Lung (tissue), 11 donors: ENCODE measurements at regions not wholly inside any gene's neighbourhood (a gene's known extent, or its start where the extent isn't known, plus 50 kb on each side); places are given as distances from the start of the nearest gene placed in this dataset.

Source experiments
- ATAC-seq: fragments of 200-7000 bp; cut with Tn5 transposase; one replicate; pipeline ENCODE4 v1.9.1; 2020; ENCODE audit warnings: moderate number of reproducible peaks; ENCODE audit not compliant: insufficient read depth, low FRiP score
- DNase-seq, 3 donors: peaks; one replicate each; pipeline ENCODE4 v3.0.0-alpha.2; 2013 to 2017
- H3K27ac ChIP-seq, 2 donors: one replicate each; pipeline ENCODE4 v1.5.1; 2013; ENCODE audit warnings: mild to moderate bottlenecking in 2 of 2, moderate library complexity in 2 of 2, control low read depth in 1 of 2, inconsistent platforms in 1 of 2, low read depth in 1 of 2, low read length in 1 of 2
- H3K27me3 ChIP-seq, 3 donors: one replicate each; pipeline ENCODE4 v1.5.1; 2013; ENCODE audit warnings: low read length in 2 of 3; ENCODE audit not compliant: control insufficient read depth in 3 of 3, insufficient read depth in 3 of 3
- H3K36me3 ChIP-seq, 4 donors: one replicate each; pipeline ENCODE4 v1.5.1; 2013; ENCODE audit warnings: low read length in 4 of 4, mild to moderate bottlenecking in 1 of 4, moderate library complexity in 1 of 4; ENCODE audit not compliant: control insufficient read depth in 4 of 4, insufficient read depth in 4 of 4
- H3K4me1 ChIP-seq, 5 donors: one replicate each; pipeline ENCODE4 v1.5.1; 2013; ENCODE audit warnings: low read length in 5 of 5, mild to moderate bottlenecking in 2 of 5, moderate library complexity in 1 of 5; ENCODE audit not compliant: control insufficient read depth in 5 of 5, insufficient read depth in 5 of 5
- H3K4me3 ChIP-seq: one replicate; pipeline ENCODE4 v1.5.1; 2013; ENCODE audit warnings: mild to moderate bottlenecking, control low read depth, moderate library complexity
- H3K9ac ChIP-seq, 2 donors: one replicate each; pipeline ENCODE4 v1.5.1; 2013; ENCODE audit warnings: low read length in 2 of 2, control low read depth in 1 of 2; ENCODE audit not compliant: insufficient read depth in 1 of 2
- H3K9me3 ChIP-seq, 4 donors: one replicate each; pipeline ENCODE4 v1.5.1; 2013; ENCODE audit warnings: low read length in 3 of 4, mild to moderate bottlenecking in 1 of 4, moderate library complexity in 1 of 4; ENCODE audit not compliant: control insufficient read depth in 4 of 4, insufficient read depth in 3 of 4
- WGBS, 2 donors: extraction: QIAGEN DNeasy Blood & Tissue Kit; methylation state at CpG; one replicate each; pipeline ENCODE4 v1.1.7; 2013; 5-methylcytosine and 5-hydroxymethylcytosine counted together
- TF ChIP-seq, protein P1 (sequence below): IDR thresholded peaks from 2 replicates; pipeline ENCODE4 v1.5.1; 2012; ENCODE audit warnings: mild to moderate bottlenecking; ENCODE audit errors: control extremely low read depth, extremely low read depth
- donor health status: control.
- donor health status: control.
- donor health status: Bipolar disorder and iron deficiency.
- donor health status: healthy.
- donor health status: DM: yes; HTN: yes; CAD: no.

DNA sequence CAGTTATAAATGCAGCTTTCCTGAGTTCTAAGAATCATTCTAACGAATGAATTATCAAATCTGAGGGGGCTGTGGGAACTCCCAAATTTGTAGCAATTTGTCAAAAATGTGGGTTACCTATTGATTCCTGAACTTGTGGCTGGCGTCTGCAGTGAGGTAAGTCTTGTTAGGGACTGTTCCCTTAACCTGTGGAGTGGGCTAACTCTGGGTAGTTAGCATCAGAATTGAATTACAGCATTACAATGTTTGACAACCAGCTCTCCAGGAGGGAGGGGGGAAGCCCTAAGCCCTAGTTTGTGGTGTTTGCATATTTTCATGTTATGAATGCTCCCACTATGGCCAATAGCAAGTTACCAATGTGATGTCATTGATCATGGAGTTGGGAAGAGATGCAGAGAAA, 65.9 kb upstream of the STT3B start:
- DNase-seq (no peak), ATAC-seq (no peak)
- 89 to 98% methylated on average over 2 of the region's 2 CpGs for WGBS, 2 donors
- Histone ChIP-seq H3K9me3 (no peaks in the 10 kb centered on the region), H3K4me3 (no peak overlapping the region), H3K9ac (no peak overlapping the region), H3K36me3 (no peaks in the 10 kb centered on the region), H3K27ac (no peak overlapping the region), H3K27me3 (no peaks in the 10 kb centered on the region), H3K4me1 (peaks cover 0 to 10% (median 0%) of the 10 kb centered on the region in 5 donors)
- TF ChIP-seq, protein P1, sequence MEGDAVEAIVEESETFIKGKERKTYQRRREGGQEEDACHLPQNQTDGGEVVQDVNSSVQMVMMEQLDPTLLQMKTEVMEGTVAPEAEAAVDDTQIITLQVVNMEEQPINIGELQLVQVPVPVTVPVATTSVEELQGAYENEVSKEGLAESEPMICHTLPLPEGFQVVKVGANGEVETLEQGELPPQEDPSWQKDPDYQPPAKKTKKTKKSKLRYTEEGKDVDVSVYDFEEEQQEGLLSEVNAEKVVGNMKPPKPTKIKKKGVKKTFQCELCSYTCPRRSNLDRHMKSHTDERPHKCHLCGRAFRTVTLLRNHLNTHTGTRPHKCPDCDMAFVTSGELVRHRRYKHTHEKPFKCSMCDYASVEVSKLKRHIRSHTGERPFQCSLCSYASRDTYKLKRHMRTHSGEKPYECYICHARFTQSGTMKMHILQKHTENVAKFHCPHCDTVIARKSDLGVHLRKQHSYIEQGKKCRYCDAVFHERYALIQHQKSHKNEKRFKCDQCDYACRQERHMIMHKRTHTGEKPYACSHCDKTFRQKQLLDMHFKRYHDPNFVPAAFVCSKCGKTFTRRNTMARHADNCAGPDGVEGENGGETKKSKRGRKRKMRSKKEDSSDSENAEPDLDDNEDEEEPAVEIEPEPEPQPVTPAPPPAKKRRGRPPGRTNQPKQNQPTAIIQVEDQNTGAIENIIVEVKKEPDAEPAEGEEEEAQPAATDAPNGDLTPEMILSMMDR = no peak

DNA sequence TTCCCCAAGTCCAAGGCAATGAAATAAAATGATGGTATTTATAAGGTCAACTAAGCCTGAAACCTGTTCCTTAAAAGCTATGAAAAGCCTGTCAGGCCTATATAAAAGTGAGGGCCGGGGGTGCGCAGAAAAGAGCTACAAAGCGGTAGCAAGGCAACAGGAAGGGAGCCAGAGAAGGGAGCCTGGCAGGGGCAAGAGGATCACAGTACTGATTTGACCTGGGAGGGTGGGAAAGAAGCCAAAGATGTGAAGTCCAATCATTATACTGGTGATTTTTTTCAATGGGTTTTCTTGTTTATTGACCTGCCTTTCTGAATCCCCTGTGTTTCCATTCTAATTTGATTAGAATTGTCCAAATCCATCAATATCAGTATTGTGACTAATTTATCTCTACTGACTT, 64.3 kb upstream of the STT3B start:
- Histone ChIP-seq H3K4me1 (peaks cover 0 to 7% (median 0%) of the 10 kb centered on the region in 5 donors), H3K4me3 (no peak overlapping the region), H3K36me3 (no peaks in the 10 kb centered on the region), H3K9ac (no peak overlapping the region), H3K9me3 (no peaks in the 10 kb centered on the region), H3K27me3 (no peaks in the 10 kb centered on the region), H3K27ac (no peak overlapping the region)
- ATAC-seq = no peak
- TF ChIP-seq, protein P1 = no peak
- DNase-seq = no peak
- WGBS, 2 donors = 61 to 96% methylated on average over 3 of the region's 3 CpGs

DNA sequence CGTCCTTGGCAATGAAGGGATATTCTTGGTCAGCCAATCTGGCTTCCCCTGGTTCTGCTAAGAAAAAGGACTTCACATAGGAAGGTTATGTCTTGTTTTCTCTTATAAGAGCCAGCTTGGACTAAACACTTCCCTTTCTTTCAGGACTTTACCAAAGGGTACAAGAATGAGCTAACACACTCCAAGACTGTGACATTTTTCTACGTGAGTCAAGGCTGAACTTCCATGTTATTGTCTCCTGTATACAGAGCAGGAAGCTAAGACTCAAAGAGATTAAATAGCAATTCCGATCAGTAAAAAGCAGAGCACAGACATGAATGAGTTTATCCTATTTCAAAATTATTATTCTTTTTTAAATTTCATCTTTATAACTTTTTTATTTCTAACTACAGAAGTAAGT, 63.3 kb upstream of the STT3B start:
- 79 to 84% methylated on average over 3 of the region's 3 CpGs for WGBS, 2 donors
- Histone ChIP-seq H3K27me3 (no peaks in the 10 kb centered on the region), H3K4me1 (peaks cover 0 to 7% (median 0%) of the 10 kb centered on the region in 5 donors), H3K9ac (no peak overlapping the region), H3K36me3 (no peaks in the 10 kb centered on the region), H3K9me3 (no peaks in the 10 kb centered on the region), H3K27ac (no peak overlapping the region), H3K4me3 (no peak overlapping the region)
- DNase-seq (no peak), ATAC-seq (no peak)
- TF ChIP-seq, protein P1 = no peak
